OCI-LY3 (cell line): ENCODE measurements at regions not wholly inside any gene's neighbourhood (a gene's known extent, or its start where the extent isn't known, plus 50 kb on each side); places are given as distances from the start of the nearest gene placed in this dataset.

Experiments
- EZH2phosphoT487 ChIP-seq: fragments of 200-600 bp; shearing (Covaris generic); IDR thresholded peaks from 2 replicates; pipeline ENCODE4 v1.6.1; 2018; ENCODE audit warnings: antibody characterized with exemption, mixed run types, low read depth
- TF ChIP-seq, protein P1 (sequence below): fragments of 200-600, 300-600 bp; sonication (generic); IDR thresholded peaks from 2 replicates; pipeline ENCODE4 v1.5.1; 2014; ENCODE audit warnings: antibody characterized with exemption, low read length, low read depth

GRCh38 chr2:221095356-221095755, 476.7 kb downstream of the EPHA4 start:
- TF ChIP-seq, protein P1, sequence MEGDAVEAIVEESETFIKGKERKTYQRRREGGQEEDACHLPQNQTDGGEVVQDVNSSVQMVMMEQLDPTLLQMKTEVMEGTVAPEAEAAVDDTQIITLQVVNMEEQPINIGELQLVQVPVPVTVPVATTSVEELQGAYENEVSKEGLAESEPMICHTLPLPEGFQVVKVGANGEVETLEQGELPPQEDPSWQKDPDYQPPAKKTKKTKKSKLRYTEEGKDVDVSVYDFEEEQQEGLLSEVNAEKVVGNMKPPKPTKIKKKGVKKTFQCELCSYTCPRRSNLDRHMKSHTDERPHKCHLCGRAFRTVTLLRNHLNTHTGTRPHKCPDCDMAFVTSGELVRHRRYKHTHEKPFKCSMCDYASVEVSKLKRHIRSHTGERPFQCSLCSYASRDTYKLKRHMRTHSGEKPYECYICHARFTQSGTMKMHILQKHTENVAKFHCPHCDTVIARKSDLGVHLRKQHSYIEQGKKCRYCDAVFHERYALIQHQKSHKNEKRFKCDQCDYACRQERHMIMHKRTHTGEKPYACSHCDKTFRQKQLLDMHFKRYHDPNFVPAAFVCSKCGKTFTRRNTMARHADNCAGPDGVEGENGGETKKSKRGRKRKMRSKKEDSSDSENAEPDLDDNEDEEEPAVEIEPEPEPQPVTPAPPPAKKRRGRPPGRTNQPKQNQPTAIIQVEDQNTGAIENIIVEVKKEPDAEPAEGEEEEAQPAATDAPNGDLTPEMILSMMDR: no peak
- TF ChIP-seq EZH2phosphoT487: no peak
